ENCODE measurements at regions not wholly inside any gene's neighbourhood (a gene's known extent, or its start where the extent isn't known, plus 50 kb on each side); places are given as distances from the start of the nearest gene placed in this dataset.

GRCh38 chr7:98526059-98526458 is 91.0 kb upstream of the NPTX2 start:
- intact Hi-C loops (cut with DNase I; ENCODE audit: low total_unique reads), result no loop called here
- WGBS, 2 donors, result 89 to 94% methylated on average over 10 of the region's 10 CpGs
- H3K4me3 ChIP-seq (ENCODE audit: low read depth, poor library complexity, severe bottlenecking), result no peak overlapping the region
- no peak for DNase-seq (ENCODE audit: low spot score in 2 of 2)
- no peak for TF ChIP-seq POLR2A (IDR thresholded peaks at IDR 0.05)
- no peak for TF ChIP-seq CTCF (IDR thresholded peaks at IDR 0.05)

- 85 to 86% methylated on average over 12 of the region's 12 CpGs for WGBS, 2 donors
- intact Hi-C loops (cut with DNase I; ENCODE audit: low total_unique reads), result no loop called here
- TF ChIP-seq POLR2A (IDR thresholded peaks at IDR 0.05) (no peak), CTCF (IDR thresholded peaks at IDR 0.05) (no peak)
- H3K4me3 ChIP-seq (ENCODE audit: low read depth, poor library complexity, severe bottlenecking), result no peak overlapping the region
- DNase-seq (ENCODE audit: low spot score in 2 of 2), result no peak
Observed at GRCh38 chr7:98521089-98521692, 95.9 kb upstream of the NPTX2 start.

- intact Hi-C loops (cut with DNase I; ENCODE audit: low total_unique reads), result no loop called here
- DNase-seq (ENCODE audit: low spot score in 2 of 2), result no peak
- no peak for TF ChIP-seq POLR2A (IDR thresholded peaks at IDR 0.05)
- no peak for TF ChIP-seq CTCF (IDR thresholded peaks at IDR 0.05)
- WGBS, 2 donors, result 87% methylated on average over 10 of the region's 10 CpGs
- no peak overlapping the region for H3K4me3 ChIP-seq (ENCODE audit: low read depth, poor library complexity, severe bottlenecking)
Observed at GRCh38 chr7:98520356-98520951, 96.6 kb upstream of the NPTX2 start.

GRCh38 chr7:98518159-98518947 is 98.7 kb upstream of the NPTX2 start:
- no peak for DNase-seq (ENCODE audit: low spot score in 2 of 2)
- TF ChIP-seq POLR2A (IDR thresholded peaks at IDR 0.05), result no peak
- TF ChIP-seq CTCF (IDR thresholded peaks at IDR 0.05), result no peak
- 78 to 79% methylated on average over 25 of the region's 25 CpGs for WGBS, 2 donors
- intact Hi-C loops (cut with DNase I; ENCODE audit: low total_unique reads), result no loop called here
- no peak overlapping the region for H3K4me3 ChIP-seq (ENCODE audit: low read depth, poor library complexity, severe bottlenecking)

GRCh38 chr7:98515201-98515600 is 101.9 kb upstream of the NPTX2 start:
- intact Hi-C loops (cut with DNase I; ENCODE audit: low total_unique reads), result no loop called here
- no peak for DNase-seq (ENCODE audit: low spot score in 2 of 2)
- 89% methylated on average over 4 of the region's 4 CpGs for WGBS, 2 donors
- no peak overlapping the region for H3K4me3 ChIP-seq (ENCODE audit: low read depth, poor library complexity, severe bottlenecking)
- TF ChIP-seq CTCF (IDR thresholded peaks at IDR 0.05), result no peak
- no peak for TF ChIP-seq POLR2A (IDR thresholded peaks at IDR 0.05)

Measured in lower leg skin (tissue), 4 donors.